Neural cell (in vitro differentiated cells): ENCODE measurements at regions not wholly inside any gene's neighbourhood (a gene's known extent, or its start where the extent isn't known, plus 50 kb on each side); places are given as distances from the start of the nearest gene placed in this dataset.

Source experiments
- H2AFZ ChIP-seq: fragments of 200-600, 300-800 bp; sonication (generic), shearing (Covaris generic); 2 replicates; pipeline ENCODE4 v1.6.0; 2014; ENCODE audit warnings: low read depth, mild to moderate bottlenecking, antibody characterized with exemption, low read length, moderate library complexity
- H3F3A ChIP-seq: fragments of 200-600 bp; shearing (Covaris generic); 2 replicates; pipeline ENCODE4 v1.6.1; 2016; ENCODE audit warnings: mild to moderate bottlenecking, moderate library complexity, mixed read lengths, antibody characterized with exemption, low read length; ENCODE audit not compliant: insufficient read depth, poor library complexity, severe bottlenecking
- H3K27ac ChIP-seq: fragments of 200-600, 300-800 bp; sonication (generic), shearing (Covaris generic); 2 replicates; pipeline ENCODE4 v1.5.1; 2014; ENCODE audit warnings: mild to moderate bottlenecking, low read length, moderate library complexity
- H3K27me3 ChIP-seq: fragments of 300-800, 200-600 bp; sonication (generic), shearing (Covaris generic); 2 replicates; pipeline ENCODE4 v1.6.0; 2014; ENCODE audit warnings: mild to moderate bottlenecking, low read depth, low read length, moderate library complexity; ENCODE audit not compliant: insufficient read depth
- H3K36me3 ChIP-seq: fragments of 300-800, 200-600 bp; sonication (generic), shearing (Covaris generic); 2 replicates; pipeline ENCODE4 v1.5.1; 2014; ENCODE audit warnings: mild to moderate bottlenecking, antibody characterized with exemption, low read length, moderate library complexity; ENCODE audit not compliant: insufficient read depth
- H3K4me2 ChIP-seq: fragments of 300-800, 200-600 bp; sonication (generic), shearing (Covaris generic); 2 replicates; pipeline ENCODE4 v1.6.0; 2014; ENCODE audit warnings: mild to moderate bottlenecking, low read length
- H3K4me3 ChIP-seq: fragments of 300-800, 200-600 bp; sonication (generic), shearing (Covaris generic); 2 replicates; pipeline ENCODE4 v1.5.1; 2014; ENCODE audit warnings: mild to moderate bottlenecking, low read length, moderate library complexity
- H3K79me2 ChIP-seq: fragments of 200-600 bp; shearing (Covaris generic); replicated peaks from 2 replicates; pipeline ENCODE4 v1.6.0; 2014; ENCODE audit warnings: mild to moderate bottlenecking, low read length, moderate library complexity; ENCODE audit not compliant: insufficient read depth
- H3K9ac ChIP-seq: fragments of 300-800, 200-600 bp; sonication (generic), shearing (Covaris generic); 2 replicates; pipeline ENCODE4 v1.6.1; 2016; ENCODE audit warnings: mild to moderate bottlenecking, low read length, mixed read lengths
- H3K9me2 ChIP-seq: fragments of 200-600 bp; shearing (Covaris generic); 2 replicates; pipeline ENCODE4 v1.6.1; 2016; ENCODE audit warnings: mild to moderate bottlenecking, low read length, mixed read lengths; ENCODE audit not compliant: insufficient read depth
- H3K9me3 ChIP-seq: fragments of 200-600, 300-800 bp; sonication (generic), shearing (Covaris generic); 2 replicates; pipeline ENCODE4 v1.6.1; 2016; ENCODE audit warnings: mild to moderate bottlenecking, mixed run types, low read length, moderate library complexity, mixed read lengths
- H4K20me1 ChIP-seq: fragments of 200-600 bp; shearing (Covaris generic); 2 replicates; pipeline ENCODE4 v1.6.1; 2016; ENCODE audit warnings: mild to moderate bottlenecking, mixed run types; ENCODE audit not compliant: insufficient read depth
- EP300 ChIP-seq: fragments of 450-650 bp; conservative IDR thresholded peaks from 2 replicates; pipeline ENCODE4 v1.6.1; 2014; ENCODE audit warnings: antibody characterized with exemption, mild to moderate bottlenecking, moderate library complexity; ENCODE audit not compliant: poor library complexity, severe bottlenecking
- EZH2 ChIP-seq: fragments of 200-600, 300-800 bp; shearing (Covaris generic), sonication (generic); IDR thresholded peaks from 2 replicates; pipeline ENCODE4 v1.6.1; 2014; ENCODE audit warnings: antibody characterized with exemption, low read length, borderline replicate concordance, mild to moderate bottlenecking; ENCODE audit not compliant: insufficient read depth, poor library complexity, severe bottlenecking
- MXI1 ChIP-seq: fragments of 450-650 bp; conservative IDR thresholded peaks from 2 replicates; pipeline ENCODE4 v1.6.1; 2014; ENCODE audit warnings: antibody characterized with exemption, mild to moderate bottlenecking; ENCODE audit not compliant: poor library complexity, severe bottlenecking
- POLR2AphosphoS5 ChIP-seq: IDR thresholded peaks from 2 replicates; pipeline ENCODE4 v1.6.1; 2012
- RAD21 ChIP-seq: fragments of 450-650 bp; conservative IDR thresholded peaks from 2 replicates; pipeline ENCODE4 v1.6.1; 2014; ENCODE audit warnings: antibody characterized with exemption, mild to moderate bottlenecking, moderate library complexity
- SMC3 ChIP-seq: fragments of 450-650 bp; conservative IDR thresholded peaks from 2 replicates; pipeline ENCODE4 v1.6.1; 2014; ENCODE audit warnings: antibody characterized with exemption, mild to moderate bottlenecking, moderate library complexity; ENCODE audit not compliant: poor library complexity
- TAF1 ChIP-seq: IDR thresholded peaks from 2 replicates; pipeline ENCODE4 v1.6.1; 2012; ENCODE audit warnings: low read depth
- TF ChIP-seq, protein P1 (sequence below): IDR thresholded peaks from 2 replicates; pipeline ENCODE4 v1.6.1; 2012; ENCODE audit warnings: borderline replicate concordance
- TF ChIP-seq, protein P2 (sequence below): fragments of 450-650 bp; IDR thresholded peaks from 2 replicates; pipeline ENCODE4 v1.5.1; 2014; ENCODE audit warnings: antibody characterized with exemption, mild to moderate bottlenecking, moderate library complexity; ENCODE audit not compliant: poor library complexity, severe bottlenecking

DNA sequence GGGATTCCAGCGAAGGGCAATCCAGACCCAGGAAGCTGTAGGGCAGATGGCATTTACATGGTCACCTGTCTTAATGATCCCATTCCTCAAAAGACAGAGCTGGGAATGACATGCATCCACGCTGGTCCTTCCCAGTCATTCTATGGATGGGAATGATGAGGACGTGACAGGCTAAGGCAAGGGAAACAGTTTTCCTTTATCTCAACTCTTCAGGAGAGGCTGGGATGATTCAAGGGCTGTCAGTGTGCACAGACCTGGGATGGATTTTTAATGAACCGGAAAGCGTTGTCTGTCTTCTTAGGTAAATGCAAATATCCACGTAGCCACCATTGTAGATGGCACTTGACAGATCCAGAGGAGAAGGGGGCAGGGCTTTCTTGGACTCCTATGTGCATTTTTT lies 483.2 kb upstream of the EEF2KMT start:
- TF ChIP-seq, protein P1, sequence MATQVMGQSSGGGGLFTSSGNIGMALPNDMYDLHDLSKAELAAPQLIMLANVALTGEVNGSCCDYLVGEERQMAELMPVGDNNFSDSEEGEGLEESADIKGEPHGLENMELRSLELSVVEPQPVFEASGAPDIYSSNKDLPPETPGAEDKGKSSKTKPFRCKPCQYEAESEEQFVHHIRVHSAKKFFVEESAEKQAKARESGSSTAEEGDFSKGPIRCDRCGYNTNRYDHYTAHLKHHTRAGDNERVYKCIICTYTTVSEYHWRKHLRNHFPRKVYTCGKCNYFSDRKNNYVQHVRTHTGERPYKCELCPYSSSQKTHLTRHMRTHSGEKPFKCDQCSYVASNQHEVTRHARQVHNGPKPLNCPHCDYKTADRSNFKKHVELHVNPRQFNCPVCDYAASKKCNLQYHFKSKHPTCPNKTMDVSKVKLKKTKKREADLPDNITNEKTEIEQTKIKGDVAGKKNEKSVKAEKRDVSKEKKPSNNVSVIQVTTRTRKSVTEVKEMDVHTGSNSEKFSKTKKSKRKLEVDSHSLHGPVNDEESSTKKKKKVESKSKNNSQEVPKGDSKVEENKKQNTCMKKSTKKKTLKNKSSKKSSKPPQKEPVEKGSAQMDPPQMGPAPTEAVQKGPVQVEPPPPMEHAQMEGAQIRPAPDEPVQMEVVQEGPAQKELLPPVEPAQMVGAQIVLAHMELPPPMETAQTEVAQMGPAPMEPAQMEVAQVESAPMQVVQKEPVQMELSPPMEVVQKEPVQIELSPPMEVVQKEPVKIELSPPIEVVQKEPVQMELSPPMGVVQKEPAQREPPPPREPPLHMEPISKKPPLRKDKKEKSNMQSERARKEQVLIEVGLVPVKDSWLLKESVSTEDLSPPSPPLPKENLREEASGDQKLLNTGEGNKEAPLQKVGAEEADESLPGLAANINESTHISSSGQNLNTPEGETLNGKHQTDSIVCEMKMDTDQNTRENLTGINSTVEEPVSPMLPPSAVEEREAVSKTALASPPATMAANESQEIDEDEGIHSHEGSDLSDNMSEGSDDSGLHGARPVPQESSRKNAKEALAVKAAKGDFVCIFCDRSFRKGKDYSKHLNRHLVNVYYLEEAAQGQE: peak; percentile 100
- TF ChIP-seq MXI1 (no peak), RAD21 (no peak), POLR2AphosphoS5 (peak; percentile 59), EZH2 (no peak), TAF1 (no peak), SMC3 (no peak), EP300 (peak; percentile 65)
- TF ChIP-seq, protein P2, sequence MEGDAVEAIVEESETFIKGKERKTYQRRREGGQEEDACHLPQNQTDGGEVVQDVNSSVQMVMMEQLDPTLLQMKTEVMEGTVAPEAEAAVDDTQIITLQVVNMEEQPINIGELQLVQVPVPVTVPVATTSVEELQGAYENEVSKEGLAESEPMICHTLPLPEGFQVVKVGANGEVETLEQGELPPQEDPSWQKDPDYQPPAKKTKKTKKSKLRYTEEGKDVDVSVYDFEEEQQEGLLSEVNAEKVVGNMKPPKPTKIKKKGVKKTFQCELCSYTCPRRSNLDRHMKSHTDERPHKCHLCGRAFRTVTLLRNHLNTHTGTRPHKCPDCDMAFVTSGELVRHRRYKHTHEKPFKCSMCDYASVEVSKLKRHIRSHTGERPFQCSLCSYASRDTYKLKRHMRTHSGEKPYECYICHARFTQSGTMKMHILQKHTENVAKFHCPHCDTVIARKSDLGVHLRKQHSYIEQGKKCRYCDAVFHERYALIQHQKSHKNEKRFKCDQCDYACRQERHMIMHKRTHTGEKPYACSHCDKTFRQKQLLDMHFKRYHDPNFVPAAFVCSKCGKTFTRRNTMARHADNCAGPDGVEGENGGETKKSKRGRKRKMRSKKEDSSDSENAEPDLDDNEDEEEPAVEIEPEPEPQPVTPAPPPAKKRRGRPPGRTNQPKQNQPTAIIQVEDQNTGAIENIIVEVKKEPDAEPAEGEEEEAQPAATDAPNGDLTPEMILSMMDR: no peak

DNA sequence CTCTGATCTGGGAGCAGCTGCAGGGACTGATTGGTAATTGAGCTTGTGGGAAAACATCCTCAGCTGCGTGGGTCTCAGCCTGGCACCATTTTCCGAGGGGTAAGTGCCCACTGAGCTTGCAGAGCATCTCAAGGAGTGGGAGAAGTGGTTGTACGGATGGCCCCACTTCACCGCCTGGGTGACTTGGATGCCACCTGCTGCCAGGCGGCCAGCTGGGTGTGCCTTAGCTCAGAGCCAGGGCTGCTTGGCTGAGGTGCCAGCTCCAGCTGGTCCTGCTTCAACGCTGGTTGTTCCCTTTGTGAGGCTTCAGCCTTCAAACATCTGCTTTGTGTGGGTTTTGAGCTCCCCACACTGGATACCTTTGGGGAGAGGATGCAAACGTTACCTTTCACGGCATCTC lies 482.7 kb upstream of the EEF2KMT start:
- no peaks in the 10 kb centered on the region for H3F3A ChIP-seq
- TF ChIP-seq, protein P1: no peak
- TF ChIP-seq MXI1 (no peak), SMC3 (no peak), EZH2 (no peak), EP300 (no peak), POLR2AphosphoS5 (no peak), TAF1 (no peak), RAD21 (no peak)
- TF ChIP-seq, protein P2: no peak
- no peak overlapping the region for H3K4me3 ChIP-seq
- H3K9me3 ChIP-seq: no peaks in the 10 kb centered on the region
- H3K27me3 ChIP-seq: no peaks in the 10 kb centered on the region
- H3K9ac ChIP-seq: peak overlapping the region; percentile 25
- H3K79me2 ChIP-seq: no peaks in the 10 kb centered on the region
- H3K36me3 ChIP-seq: no peaks in the 10 kb centered on the region
- no peak overlapping the region for H3K4me2 ChIP-seq
- H3K9me2 ChIP-seq: no peaks in the 10 kb centered on the region
- H4K20me1 ChIP-seq: no peaks in the 10 kb centered on the region
- peak overlapping the region; percentile 78 for H3K27ac ChIP-seq
- H2AFZ ChIP-seq: no peak overlapping the region

More for the DNA sequence above, 483.2 kb upstream of the EEF2KMT start:
- Histone ChIP-seq H3K9me2 (no peaks in the 10 kb centered on the region), H3F3A (no peaks in the 10 kb centered on the region), H3K4me2 (no peak overlapping the region), H4K20me1 (no peaks in the 10 kb centered on the region), H3K9me3 (no peaks in the 10 kb centered on the region), H3K27me3 (no peaks in the 10 kb centered on the region), H3K36me3 (no peaks in the 10 kb centered on the region), H3K9ac (peak overlapping the region; percentile 25), H2AFZ (no peak overlapping the region), H3K79me2 (no peaks in the 10 kb centered on the region), H3K4me3 (peak overlapping the region; percentile 8), H3K27ac (peak overlapping the region; percentile 78)
